Natural killer cell treated with Interleukin-12 subunit alpha and Interleukin-12 subunit beta and Interleukin-15 and Interleukin-18, amount 100 ng/mL, for 72 hours (primary cell): ENCODE measurements at regions not wholly inside any gene's neighbourhood (a gene's known extent, or its start where the extent isn't known, plus 50 kb on each side); places are given as distances from the start of the nearest gene placed in this dataset.
"Not testable (repeated sequence)": the region's sequence is repeated elsewhere in the genome, so short reads cannot be mapped to it uniquely, and the experiment has no call there.

Experiments
- ATAC-seq, 2 donors: fragments of 150-1000 bp; cut with Tn5 transposase in 1 of 2; sonication (Bioruptor Pico), chemical (Tn5 transposase) in 1 of 2; 2 replicates each; pipeline ENCODE4 v1.10.0; 2021
- DNase-seq: peaks from one replicate; pipeline ENCODE4 v3.0.0; 2022; ENCODE audit warnings: low spot score
- H3K27ac Mint-ChIP-seq, 2 donors: 1 replicate in 1 of 2; 2 replicates in 1 of 2; pipeline ENCODE4 v1.8.0; 2022; ENCODE audit warnings: mixed read lengths in 2 of 2, mild to moderate bottlenecking in 1 of 2, moderate library complexity in 1 of 2
- H3K27me3 Mint-ChIP-seq, 2 donors: 1 replicate in 1 of 2; 2 replicates in 1 of 2; pipeline ENCODE4 v1.8.0; 2022; ENCODE audit warnings: mixed read lengths in 2 of 2
- H3K36me3 Mint-ChIP-seq: one replicate; pipeline ENCODE4 v1.8.0; 2022; ENCODE audit warnings: mixed read lengths
- H3K4me1 Mint-ChIP-seq, 2 donors: 1 replicate in 1 of 2; 2 replicates in 1 of 2; pipeline ENCODE4 v1.8.0; 2022; ENCODE audit warnings: low read depth in 2 of 2, mixed read lengths in 2 of 2, mild to moderate bottlenecking in 1 of 2
- H3K4me3 Mint-ChIP-seq: one replicate; pipeline ENCODE4 v1.8.0; 2022; ENCODE audit warnings: mixed read lengths
- H3K9me3 Mint-ChIP-seq: 2 replicates; pipeline ENCODE4 v1.8.0; 2022; ENCODE audit warnings: mixed read lengths

DNA sequence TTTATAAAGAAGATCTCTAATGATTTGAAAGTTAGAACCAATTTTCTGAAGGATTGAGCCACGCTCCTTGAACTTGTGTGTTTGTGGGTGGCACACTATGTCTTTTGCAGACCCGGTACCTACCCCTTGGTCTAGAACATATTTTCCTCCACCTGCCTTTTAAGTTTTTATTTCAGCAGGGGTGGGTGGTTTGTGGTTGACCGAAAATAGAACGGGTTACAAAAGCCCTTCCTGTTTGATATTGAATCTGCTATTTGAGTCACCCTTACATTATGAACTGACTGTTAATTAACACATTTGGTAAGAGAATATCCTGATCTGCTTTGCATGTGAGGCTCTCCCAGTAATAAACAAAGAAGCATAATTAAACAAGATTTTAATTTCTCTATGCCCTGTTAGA, 697.5 kb downstream of the GOLGA6L6 start:
- not testable (repeated sequence) for H3K4me1 Mint-ChIP-seq, H3K27ac Mint-ChIP-seq, H3K9me3 Mint-ChIP-seq, H3K36me3 Mint-ChIP-seq, H3K27me3 Mint-ChIP-seq, ATAC-seq, H3K4me3 Mint-ChIP-seq, DNase-seq
